Glomerular visceral epithelial cell (primary cell): ENCODE measurements at regions not wholly inside any gene's neighbourhood (a gene's known extent, or its start where the extent isn't known, plus 50 kb on each side); places are given as distances from the start of the nearest gene placed in this dataset.
"Not testable (repeated sequence)": the region's sequence is repeated elsewhere in the genome, so short reads cannot be mapped to it uniquely, and the experiment has no call there.

Experiments
- DNase-seq: peaks from one replicate; pipeline ENCODE4 v3.0.0-alpha.2; 2016; ENCODE audit errors: extremely low spot score

DNA sequence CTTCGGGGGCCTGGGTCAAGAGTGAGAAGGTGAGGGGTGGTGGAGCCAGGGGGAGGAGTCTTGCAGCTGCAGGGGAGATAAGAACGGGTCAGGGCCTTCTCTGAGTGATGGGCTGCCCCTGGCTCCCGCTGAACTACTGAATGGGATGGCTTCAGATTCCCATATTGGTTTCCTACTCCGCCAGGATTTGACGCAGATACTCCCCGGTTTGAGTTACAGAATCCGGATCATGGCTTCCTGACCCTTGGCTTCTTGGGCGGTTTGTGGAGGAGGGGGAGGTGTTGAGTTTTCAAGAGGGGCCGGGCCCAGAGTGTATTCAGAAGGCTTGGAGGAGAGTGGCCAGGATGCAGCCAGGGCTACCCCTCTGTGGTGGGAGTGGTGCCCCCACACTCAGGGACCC is 119.9 kb upstream of the ATP2B2 start:
- DNase-seq = no peak

DNA sequence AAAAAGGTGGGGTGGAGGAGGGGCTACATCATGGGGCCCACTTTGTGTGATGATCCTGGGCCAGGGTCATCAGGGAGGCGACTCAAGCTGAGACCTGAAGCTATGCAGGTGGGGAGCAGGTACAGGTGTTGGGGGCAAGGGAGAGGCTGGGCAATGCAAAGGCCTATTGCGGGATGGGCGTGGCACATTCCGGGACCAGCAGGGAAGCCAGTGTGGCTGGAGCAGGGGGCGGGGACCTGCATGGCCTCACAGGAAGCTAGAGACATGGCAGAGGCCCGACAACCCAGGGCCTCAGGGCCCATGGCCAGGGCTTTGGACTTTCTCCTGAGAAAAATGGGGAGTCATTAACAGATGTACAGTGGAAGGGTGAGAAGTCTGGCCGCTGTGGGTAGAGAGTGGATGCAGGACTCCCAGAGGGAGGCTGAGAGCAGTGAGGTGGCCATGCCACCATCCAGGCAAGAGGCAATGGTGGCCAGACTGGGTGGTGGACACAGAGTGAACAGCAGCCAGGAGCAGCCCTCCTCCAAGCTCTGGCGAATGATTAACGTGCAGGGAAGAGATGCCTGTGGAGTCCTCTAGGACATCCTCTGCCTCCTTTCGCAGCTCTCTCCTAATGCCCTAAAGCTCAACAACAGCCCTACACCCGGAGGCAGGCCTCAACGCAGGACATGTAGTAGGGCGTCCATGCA is 122.6 kb upstream of the ATP2B2 start:
- DNase-seq = no peak

DNA sequence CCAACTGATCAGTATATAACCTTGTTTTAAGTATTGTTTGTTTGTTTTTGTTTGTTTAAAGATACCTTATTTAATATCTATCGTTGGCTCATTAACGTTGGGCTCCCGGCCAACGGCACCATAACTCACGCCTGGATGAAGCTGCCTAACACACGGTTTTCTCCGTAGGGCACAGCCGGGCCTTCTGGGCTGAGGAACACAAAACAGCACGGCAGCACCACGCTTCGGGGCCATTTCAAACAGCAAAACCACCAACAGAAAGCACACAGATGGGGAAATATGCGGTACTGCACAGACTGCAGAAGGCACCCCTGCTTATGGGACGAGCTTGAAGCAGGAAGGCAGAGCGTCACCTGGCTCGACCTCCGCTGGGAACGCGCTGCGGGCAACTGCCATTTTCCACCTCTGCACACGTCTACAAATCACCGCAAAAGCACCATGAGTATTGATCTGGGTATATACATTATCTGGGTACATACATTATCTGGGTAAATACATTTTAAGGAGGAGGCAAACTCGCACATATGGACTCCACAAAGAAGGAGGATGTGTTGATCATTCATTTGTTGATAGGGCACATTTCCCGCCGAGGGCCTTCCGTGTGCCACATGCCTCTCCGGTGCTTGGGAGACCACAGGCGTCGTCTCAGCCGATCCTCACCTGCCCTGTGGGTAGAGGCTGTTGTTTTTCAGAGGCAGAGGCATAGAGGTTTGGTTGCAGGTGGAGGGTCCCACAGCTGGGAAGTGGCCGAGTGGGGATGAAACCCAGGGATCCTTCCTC is 123.7 kb upstream of the ATP2B2 start:
- no peak for DNase-seq

DNA sequence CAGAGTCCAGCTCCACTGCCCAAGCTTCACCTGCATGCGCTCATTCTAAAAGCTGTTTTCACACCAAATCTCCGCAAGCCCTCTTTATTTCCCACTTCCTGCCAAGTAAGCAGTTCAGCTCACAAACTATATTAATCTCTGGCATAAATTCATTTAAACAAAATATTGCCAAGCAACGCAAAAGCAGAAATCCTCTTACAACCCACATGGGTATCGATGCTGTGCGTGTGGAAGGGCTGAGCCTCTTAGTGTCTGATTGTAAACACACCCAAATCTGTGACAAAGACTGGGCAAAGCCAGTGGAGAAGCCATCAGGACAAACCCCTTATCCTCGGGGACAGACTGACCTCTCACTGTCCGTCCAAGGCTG is 124.3 kb upstream of the ATP2B2 start:
- no peak for DNase-seq

DNA sequence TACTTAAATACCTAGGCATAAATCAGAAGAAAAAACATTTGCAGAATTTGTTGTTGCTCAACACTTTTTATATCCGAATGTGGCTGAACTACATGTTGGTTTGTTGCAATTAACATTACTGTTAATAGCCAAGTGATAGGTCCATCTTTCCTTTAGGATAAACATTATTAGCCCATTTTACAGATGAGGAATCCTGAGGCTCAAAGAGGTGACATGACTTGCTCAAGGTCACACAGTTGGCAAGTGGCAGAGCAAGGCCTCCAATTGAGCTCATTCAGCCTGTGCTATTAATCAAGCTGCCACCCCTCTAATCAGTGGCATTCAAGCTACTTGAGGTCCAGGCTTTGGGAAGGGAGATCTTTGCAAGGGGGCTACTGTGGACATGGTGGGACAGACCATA is 125.8 kb upstream of the ATP2B2 start:
- no peak for DNase-seq

DNA sequence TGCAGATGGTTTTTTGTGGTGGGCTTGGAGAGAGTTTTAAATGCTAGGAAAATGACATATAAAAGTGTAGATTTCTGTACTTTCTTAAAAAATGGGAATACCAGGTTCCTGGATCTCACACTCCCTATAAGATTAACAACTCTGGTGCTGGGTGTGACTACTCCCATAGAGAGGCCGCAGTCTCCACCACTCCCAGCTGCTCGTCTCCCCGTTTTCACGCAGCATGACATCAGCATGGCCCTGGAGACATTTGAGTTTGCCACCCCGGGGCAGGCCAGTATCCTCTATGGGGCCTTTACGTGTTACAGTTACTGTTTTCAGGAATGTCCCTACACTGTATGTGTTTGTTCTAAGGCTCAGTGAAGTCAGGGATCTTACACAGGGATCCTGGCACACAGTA is 126.7 kb upstream of the ATP2B2 start:
- no peak for DNase-seq

DNA sequence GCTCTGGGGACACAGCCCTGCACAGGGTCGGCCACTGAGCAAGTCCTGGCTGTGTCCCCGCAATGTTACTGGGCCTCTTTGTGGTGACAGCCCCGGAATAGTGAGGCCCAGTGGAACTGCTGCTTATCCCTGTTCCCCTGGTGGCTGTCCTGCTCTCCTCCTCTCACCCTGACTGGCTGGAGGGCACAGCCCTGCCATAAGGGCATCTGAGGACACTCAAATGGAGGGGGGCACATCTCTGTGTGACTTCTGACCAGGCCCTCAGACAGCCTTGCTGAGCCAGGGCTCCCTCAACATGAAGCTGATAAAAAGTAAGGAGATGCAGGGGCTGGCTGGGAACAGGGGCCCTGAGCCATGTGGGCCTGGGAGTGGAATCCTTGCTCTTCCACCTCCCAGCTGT is 127.4 kb upstream of the ATP2B2 start:
- DNase-seq = no peak

DNA sequence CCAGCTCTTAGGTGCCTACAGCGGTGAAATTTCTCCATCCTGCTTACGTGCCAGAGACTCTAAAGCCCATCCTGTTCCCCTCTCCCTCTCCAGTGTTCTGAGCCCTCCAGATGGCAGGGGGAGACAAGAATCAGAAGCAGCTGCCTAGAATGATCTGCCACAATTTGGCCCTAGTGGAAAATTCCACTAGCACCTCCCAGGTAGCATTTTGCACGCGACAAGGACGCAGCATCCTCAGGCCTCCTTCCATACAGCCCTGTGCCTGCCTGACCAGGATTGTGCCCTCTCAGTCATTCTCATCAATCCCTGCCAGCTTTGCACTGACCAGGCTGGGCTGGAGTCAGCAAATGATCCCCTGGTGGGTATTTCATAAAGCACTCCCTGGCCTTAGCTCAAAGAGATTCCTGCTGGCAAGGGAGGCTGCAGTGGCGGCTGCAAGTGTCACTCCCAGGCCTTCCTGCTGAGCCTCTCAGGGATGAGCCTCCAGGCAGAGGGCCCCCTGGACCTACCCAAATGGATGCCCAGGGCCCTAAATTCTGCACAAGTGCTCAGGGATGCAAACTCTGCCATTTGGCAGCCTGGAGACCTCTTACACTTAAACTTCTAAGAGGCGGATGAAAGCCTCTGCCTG is 130.2 kb upstream of the ATP2B2 start:
- no peak for DNase-seq

DNA sequence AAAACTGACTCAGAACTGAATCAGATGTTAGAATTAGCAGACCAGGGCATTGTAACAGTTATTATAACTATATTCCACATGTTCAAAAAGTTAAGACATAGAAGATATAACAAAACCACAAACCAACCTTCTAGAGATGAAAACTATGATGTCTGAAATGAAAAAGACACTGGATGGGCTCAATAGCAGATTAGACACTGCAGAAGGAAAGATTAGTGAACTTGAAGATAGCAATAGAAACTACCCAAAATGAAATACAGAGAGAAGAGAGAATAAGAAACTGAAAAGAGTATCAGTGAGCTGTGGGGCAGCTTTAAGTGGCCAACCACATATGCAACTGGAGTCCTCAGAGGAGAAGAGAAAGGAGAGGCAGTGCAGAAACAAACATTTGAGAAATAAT is 132.0 kb upstream of the ATP2B2 start:
- no peak for DNase-seq

DNA sequence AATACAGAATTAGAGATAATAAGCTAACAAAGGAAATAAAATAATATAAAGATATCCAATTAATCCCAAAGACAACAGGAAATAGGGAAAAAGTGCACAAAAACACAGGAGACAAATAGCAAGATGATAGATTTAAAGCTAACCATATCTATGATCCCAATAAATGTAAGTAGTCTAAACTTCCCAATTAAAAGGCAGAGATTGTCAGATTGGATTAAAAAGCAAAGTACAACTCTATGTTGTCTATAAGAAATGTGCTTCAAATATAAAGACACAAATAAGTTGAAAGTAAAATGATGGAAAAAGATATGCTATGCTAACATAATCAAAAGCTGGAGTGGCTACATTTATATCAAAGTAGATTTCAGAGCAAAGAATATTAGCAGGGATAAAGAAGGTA is 133.1 kb upstream of the ATP2B2 start:
- DNase-seq = no peak

DNA sequence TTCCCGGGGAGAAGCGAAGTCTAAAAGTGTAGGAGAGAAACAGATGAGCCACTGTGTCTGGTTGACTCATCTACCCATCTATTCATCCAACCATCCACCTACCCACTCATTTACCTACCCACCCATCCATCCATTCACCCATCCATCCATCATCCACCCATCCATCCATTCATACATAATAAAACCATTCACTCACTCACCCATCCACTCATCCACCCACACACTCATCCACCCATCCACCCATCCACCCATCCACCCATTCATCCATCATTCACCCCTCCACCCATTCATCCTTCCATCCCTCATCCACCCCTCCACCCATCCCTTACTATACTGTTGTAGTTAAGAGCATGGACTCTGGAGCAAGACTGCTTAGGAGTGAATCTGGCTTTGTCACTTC is 136.4 kb upstream of the ATP2B2 start:
- no peak for DNase-seq

DNA sequence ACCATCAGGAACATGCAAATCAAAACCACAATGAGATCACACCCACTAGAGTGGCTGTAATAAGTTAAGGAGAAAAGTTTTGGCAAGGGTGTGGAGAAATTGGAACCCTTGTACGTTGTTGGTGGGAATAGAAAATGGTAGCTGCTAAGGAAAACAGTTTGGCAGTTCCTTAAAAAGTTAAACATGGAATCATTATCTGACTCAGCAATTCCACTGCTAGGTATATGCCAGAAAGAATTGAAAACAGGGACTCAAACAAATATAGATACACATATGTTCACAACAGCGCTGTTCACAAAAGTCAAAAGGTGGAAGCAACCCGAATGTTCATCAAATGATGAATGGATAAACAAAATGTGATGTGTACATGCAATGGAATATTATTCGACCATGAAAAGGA is 138.8 kb upstream of the ATP2B2 start:
- no peak for DNase-seq

DNA sequence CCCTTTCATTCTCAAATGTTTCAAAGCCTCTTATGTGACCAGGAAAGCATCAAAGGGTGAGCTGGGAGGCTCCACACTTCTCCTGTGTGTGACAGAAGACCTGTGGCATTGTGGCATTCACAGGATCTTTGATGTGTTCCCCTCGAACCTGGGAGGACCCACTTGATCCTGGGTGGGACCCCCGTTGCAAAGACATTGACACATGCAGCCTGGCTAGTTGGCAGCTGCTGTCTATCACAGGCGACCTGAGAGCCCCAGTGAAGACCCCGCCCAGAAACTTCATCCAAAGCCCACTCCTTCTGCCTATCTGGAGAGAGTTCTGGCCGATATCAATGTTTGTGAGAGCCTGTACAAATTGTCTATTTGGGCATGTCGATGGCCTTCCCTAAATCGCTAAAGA is 140.4 kb upstream of the ATP2B2 start:
- no peak for DNase-seq

DNA sequence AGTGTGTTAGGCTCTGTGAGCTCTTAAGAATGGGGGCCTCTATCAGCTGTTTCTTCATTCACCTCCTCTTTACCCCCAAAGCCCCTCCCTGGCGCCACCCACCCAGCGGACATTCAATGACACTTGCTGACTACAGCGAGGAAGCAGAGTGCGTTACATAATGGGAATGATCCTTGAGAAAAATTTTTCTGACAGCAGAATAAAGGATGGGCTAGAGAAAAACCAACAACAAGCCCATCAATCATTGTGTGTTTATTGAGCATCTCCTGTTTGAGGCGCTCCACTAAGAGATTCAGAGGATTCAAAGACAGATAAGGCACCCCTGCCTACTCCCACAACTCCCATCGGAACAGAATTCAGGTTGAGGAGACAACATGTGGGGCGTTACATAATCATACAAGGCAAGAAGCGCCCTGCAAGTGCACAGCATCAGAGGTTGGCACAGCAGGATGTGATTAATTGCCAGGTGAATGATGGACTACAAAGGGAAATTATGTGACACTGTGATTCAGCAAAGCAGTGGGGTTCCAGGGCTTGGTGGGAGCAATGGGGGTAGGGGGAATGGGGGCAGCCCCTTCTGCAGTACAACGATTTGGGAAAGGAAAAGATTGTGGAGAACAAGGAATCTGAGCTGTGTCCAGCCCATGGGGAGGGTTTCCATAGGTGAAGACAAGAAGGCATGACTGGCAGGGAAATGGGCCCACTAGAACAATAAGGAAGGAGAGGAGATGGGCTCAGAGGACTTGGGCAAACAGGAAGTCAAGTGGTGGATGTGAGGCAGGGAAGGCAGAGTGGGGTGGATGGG is 141.3 kb upstream of the ATP2B2 start:
- no peak for DNase-seq

DNA sequence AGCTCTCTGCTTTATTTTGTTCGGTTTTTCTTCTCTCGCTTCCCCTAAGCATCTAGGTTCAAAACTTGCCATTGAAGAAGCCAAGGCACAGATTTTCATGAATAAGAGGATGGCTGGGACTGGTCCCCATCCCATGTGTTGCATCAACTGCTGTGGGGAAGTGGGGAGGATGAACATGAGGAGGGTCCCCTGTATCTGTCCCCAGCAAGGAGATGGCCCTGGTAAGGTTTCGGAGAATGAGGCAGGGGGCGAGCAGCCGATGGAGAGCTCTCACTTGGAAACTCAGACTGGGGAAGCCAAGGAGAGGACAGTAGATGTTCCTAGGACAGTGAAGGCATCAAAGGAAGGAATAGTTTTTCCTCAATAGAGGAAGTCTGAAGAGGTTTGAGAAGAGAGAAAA is 142.0 kb upstream of the ATP2B2 start:
- DNase-seq = no peak

DNA sequence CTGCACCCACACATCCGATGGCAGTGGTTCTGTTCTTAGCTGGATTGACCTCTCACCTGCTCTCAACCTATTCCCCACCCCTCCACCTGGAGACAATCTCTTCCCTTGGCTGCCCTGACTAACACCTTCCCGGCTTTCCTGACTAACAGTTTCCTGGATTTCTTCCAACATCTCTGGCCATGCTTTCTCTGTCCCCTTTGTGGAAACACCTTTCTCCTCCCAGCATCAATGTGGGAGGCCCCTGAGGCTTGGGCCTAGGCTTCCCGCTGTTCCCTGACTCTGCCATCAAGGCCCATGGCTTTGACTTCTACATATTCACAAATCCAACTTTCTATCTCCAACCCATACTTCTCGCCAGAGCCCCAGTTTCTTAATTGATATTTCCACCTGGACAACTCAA is 142.8 kb upstream of the ATP2B2 start:
- DNase-seq = no peak

DNA sequence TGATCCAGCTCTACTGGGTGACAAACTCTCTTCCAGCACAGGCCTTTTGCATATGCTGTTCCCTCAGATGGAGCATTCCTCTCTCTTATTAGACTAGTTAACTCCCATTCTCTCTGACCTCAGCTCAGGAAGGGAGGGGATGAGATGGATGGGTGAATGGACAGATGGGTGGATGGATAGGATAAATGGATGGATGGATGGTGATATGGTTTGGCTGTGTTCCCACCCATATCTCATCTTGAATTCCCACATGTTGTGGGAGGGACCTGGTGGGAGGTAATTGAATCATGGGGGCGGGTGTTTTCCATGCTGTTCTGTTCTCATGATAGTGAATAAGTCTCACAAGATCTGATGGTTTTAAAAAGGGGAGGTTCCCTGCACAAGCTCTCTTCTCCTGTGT is 144.1 kb upstream of the ATP2B2 start:
- not testable (repeated sequence) for DNase-seq

DNA sequence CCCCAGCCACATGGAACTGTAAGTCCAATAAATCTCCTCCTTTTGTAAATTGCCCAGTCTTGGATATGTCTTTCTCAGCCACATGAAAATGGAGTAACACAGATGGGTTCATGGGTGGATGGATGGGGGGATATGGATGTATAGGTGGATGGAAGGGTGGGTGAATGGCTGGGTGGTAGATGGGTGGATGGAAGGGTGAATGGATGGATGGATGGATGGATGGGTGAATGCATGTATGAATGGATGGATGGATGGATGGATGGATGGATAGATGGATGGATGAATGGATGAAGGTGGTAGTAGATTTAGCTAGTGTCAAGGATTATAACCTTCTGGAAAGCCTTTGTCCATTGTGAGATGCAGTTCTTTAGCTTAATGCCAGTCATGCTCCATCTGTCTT is 146.1 kb upstream of the ATP2B2 start:
- no peak for DNase-seq

DNA sequence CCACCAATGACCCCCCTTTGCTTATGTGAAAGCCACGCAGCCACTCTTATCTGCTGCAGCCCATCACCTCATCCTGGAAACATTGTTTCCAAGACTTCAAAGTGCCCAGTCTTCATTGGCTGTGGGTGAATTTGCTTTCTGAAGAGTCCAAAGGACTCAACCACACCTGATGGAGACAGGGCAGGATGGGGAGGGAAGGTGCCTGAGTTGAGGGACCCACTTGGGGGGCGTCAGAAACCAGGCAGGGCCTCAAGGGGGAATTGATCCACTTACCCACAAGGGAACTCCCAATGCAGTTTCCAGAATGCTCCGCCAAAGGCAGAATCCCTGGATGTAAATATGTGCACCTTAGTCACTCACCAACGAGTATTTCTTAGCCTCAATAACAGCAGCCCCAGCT is 147.9 kb upstream of the ATP2B2 start:
- no peak for DNase-seq

DNA sequence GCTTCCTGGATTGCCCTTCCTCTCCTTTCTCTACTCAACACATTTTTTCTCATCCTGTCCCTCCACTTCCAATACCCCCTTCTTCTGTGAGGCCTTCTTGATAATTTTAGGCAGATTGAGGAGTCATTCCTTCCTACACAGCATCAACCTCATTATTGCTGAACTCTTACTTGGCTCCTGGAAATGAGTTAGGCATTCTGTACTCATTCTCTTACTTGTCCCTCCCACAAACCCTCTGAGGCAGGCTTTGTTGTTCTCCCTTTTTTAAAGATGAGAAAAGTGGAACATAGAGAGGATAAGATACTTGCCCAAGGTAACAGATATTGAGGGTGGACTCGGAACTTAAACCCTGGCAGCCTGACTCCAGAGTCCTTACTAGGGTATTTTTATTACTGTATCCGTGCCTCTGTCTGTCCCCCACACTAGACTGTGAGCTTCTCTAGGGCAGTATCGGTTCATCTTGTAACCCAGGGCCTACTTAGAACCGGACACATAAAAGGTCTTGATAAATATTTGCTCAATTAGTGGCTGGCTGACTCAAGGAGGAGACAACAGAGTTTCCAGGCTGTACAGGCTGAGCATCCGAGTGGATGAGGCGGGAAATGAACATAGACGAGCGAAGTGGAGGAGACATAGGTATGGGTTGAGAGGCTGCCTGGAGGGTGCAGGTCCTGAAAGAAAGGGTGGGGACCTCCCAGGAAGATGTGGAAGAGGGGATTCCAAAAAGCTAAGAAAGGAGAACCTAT is 148.7 kb upstream of the ATP2B2 start:
- DNase-seq = no peak

DNA sequence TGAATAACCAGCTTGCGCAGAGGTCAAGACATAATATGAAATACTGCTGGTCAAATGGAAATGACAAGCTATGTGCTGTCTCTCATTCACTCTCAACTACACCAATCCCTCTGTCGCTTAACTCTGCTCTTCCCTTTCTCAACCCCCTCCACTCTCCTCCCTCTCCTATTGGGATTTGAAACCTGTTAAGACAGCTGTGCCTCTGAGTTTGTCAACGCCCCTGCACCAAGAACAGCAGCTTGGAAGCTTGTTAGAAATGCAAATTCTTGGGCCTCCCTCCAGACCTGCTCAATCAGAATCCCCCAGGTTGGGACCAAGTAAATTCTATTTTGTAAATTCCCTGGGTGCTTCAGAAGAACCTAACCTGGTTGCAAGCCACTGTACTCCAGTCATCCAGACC is 149.7 kb upstream of the ATP2B2 start:
- no peak for DNase-seq

DNA sequence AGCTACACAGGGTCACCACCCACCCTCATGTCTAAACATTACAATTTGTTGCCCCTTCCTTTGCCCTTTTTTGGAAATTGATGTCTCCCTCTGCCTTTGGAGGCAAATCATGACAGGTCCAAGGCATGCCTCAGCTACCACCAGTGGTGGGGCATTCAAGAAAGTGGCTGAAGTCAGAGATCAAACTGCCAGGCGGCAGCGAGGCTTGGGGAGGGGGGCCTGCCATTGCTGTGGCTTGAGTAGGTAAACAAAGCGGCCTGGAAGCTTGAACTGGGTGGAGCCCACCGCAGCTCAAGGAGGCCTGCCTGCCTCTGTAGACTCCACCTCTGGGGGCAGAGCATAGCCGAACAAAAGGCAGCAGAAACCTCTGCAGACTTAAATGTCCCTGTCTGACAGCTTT is 152.0 kb upstream of the ATP2B2 start:
- DNase-seq = not testable (repeated sequence)
